Gastrocnemius medialis (tissue), 4 donors: ENCODE measurements at regions not wholly inside any gene's neighbourhood (a gene's known extent, or its start where the extent isn't known, plus 50 kb on each side); places are given as distances from the start of the nearest gene placed in this dataset.

ENCODE experiments used
- ATAC-seq, 2 donors: fragments of 150-250 bp; one replicate each; pipeline ENCODE4 v1.9.1; 2016
- DNase-seq, 2 donors: peaks; one replicate each; pipeline ENCODE4 v3.0.0-alpha.2; 2019
- H3K27ac ChIP-seq, 4 donors: fragments of 200-600 bp; sonication (generic); 1 replicate in 1 of 4; 2 replicates in 3 of 4; pipeline ENCODE4 v1.5.1; 2016 to 2018; ENCODE audit warnings: mild to moderate bottlenecking in 2 of 4, moderate library complexity in 1 of 4
- H3K27me3 ChIP-seq, 3 donors: fragments of 200-600 bp; sonication (generic) in 2 of 3; 1 replicate in 1 of 3; 2 replicates in 2 of 3; pipeline versions ENCODE4 v1.5.1 to v1.6.0; 2016 to 2019; ENCODE audit warnings: mild to moderate bottlenecking in 1 of 3, moderate library complexity in 1 of 3
- H3K36me3 ChIP-seq, 2 donors: fragments of 200-600 bp; sonication (generic) in 1 of 2; one replicate each; pipeline ENCODE4 v1.5.1; 2017 to 2018
- H3K4me1 ChIP-seq, 2 donors: fragments of 200-600 bp; sonication (generic) in 1 of 2; one replicate each; pipeline ENCODE4 v1.5.1; 2016 to 2017; ENCODE audit warnings: mild to moderate bottlenecking in 2 of 2
- H3K4me3 ChIP-seq, 4 donors: fragments of 200-600 bp; sonication (generic) in 3 of 4; 1 replicate in 1 of 4; 2 replicates in 3 of 4; pipeline ENCODE4 v1.5.1; 2016 to 2019; ENCODE audit warnings: mild to moderate bottlenecking in 2 of 4
- H3K9me3 ChIP-seq, 3 donors: fragments of 200-600 bp; sonication (generic) in 2 of 3; 1 replicate in 1 of 3; 2 replicates in 2 of 3; pipeline ENCODE4 v1.5.1; 2016 to 2019
- POLR2A ChIP-seq, 2 donors: fragments of 450-650 bp; IDR thresholded peaks; one replicate each; pipeline ENCODE4 v1.6.1; 2017; ENCODE audit warnings: antibody characterized with exemption in 2 of 2, mild to moderate bottlenecking in 2 of 2, moderate library complexity in 2 of 2
- in situ Hi-C, 4 donors: fragments of 200-750 bp; cut with MboI; loops; one replicate each; pipeline versions ENCODE4 v1.15.0 to v1.8.0; 2017; ENCODE audit warnings: low sequenced_read_pairs in 4 of 4
- intact Hi-C: fragments of 100-400 bp; cut with DNase I; formaldehyde crosslinking; loops from one replicate; pipeline ENCODE4 v1.15.1; 2023; ENCODE audit warnings: low total_unique reads
- TF ChIP-seq, protein P1 (sequence below), 5 experiments: fragments of 450-650 bp in 3 of 5; fragments of 200-600 bp in 2 of 5; sonication (generic) in 2 of 5; IDR thresholded peaks in 4 of 5; conservative IDR thresholded peaks in 1 of 5; 1 replicate in 4 of 5; 2 replicates in 1 of 5; pipeline ENCODE4 v1.5.1; 2016 to 2019; ENCODE audit warnings: antibody characterized with exemption in 5 of 5, mild to moderate bottlenecking in 3 of 5, moderate library complexity in 3 of 5

DNA sequence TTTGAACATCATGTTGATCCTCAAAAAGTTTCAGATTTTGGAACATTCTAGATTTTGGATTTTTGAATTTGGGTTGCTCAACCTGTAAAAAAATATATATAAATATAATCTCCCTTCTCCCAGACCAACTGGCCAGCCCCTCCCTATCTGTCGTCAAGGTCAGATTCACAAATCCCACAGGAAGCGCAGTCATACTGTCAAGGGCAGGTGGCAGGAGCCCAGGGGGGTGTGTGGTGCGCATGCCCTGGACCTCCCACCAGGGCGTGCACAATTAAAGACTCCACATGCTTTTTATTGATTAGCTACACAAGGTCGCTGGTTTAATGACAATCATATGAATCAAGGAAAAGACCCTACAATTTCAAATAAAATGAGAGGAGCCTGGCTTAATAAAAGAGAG lies 77.0 kb upstream of the EEPD1 start:
- no peak for TF ChIP-seq POLR2A (IDR thresholded peaks at IDR 0.05)
- TF ChIP-seq, protein P1, sequence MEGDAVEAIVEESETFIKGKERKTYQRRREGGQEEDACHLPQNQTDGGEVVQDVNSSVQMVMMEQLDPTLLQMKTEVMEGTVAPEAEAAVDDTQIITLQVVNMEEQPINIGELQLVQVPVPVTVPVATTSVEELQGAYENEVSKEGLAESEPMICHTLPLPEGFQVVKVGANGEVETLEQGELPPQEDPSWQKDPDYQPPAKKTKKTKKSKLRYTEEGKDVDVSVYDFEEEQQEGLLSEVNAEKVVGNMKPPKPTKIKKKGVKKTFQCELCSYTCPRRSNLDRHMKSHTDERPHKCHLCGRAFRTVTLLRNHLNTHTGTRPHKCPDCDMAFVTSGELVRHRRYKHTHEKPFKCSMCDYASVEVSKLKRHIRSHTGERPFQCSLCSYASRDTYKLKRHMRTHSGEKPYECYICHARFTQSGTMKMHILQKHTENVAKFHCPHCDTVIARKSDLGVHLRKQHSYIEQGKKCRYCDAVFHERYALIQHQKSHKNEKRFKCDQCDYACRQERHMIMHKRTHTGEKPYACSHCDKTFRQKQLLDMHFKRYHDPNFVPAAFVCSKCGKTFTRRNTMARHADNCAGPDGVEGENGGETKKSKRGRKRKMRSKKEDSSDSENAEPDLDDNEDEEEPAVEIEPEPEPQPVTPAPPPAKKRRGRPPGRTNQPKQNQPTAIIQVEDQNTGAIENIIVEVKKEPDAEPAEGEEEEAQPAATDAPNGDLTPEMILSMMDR (IDR thresholded peaks at IDR 0.05 in 4 of 5, conservative IDR thresholded peaks at IDR 0.05 in 1 of 5): no peak
- Histone ChIP-seq H3K4me1 (peaks cover 0 to 13% of the 10 kb centered on the region in 2 donors), H3K9me3 (no peaks in the 10 kb centered on the region), H3K4me3 (no peak overlapping the region), H3K27ac (peak overlapping the region in 1 of 4 donors; percentile 20), H3K36me3 (no peaks in the 10 kb centered on the region), H3K27me3 (no peaks in the 10 kb centered on the region)
- in situ Hi-C loops: no loop called here
- DNase-seq (no peak), ATAC-seq (no peak)
- intact Hi-C loops: no loop called here

DNA sequence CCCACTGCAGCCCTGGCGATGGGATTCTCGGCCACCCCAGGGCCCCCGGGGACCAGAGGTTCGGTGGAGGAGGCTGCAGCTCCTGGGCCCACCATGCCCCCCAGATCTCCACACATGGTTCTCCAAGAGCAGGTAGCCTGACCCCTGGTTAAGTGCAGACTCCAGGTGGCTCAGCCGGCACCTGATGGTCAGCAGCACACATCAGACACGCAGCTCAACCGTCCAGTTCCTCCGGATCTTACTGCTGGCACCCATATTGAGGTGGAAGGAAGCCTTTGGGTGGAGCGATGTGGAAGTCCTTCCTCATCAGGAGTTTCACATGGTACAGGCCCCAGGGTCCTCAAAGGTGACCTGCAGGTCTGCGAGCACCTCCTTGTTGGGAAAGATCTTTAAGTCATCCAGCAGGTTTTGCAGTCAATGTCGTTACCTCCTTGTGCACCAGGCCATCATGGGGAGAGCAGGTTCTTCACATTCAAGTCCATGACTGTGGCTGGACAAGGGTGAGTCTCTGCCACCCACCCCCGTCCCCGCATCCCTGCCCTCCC lies 74.2 kb upstream of the EEPD1 start:
- peaks cover 0 to 23% of the 10 kb centered on the region in 2 donors for H3K4me1 ChIP-seq
- H3K9me3 ChIP-seq: no peaks in the 10 kb centered on the region
- no peaks in the 10 kb centered on the region for H3K36me3 ChIP-seq
- in situ Hi-C loops (no loop called here), intact Hi-C loops (no loop called here)
- H3K27me3 ChIP-seq: no peaks in the 10 kb centered on the region
- DNase-seq (no peak), ATAC-seq (no peak)
- TF ChIP-seq, protein P1 (IDR thresholded peaks at IDR 0.05 in 4 of 5, conservative IDR thresholded peaks at IDR 0.05 in 1 of 5): no peak
- TF ChIP-seq POLR2A (IDR thresholded peaks at IDR 0.05): no peak
- H3K27ac ChIP-seq: no peak overlapping the region
- no peak overlapping the region for H3K4me3 ChIP-seq

DNA sequence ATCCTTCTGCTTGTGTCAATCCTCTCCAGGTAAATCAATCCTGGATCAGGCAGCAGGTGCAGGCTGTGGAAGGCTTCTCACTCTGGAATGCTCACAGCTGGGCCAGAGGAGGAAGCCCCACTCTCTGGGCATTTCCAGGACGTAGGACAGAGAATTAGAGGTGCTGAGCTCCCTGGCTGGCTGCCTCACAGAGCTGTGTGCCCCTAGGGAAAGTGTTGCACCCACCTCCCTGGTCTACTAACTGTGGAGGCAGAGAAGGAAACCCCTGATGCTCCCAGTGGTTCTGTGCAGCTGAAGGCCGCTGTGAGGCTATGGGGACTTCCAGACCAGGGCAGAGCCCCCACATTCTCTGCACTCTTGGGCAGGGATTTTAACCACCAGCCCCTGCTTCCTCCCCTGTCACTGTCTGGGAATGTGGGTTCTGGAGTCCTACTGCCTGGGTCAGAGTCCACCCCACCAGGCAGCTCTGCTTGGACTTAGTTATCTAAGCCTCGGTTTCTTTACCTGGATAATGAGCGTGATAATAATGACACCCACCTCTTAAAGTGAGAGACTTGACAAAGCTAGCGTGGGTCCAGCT lies 73.5 kb upstream of the EEPD1 start:
- no peak for DNase-seq
- H3K27me3 ChIP-seq: no peaks in the 10 kb centered on the region
- TF ChIP-seq, protein P1 (IDR thresholded peaks at IDR 0.05 in 4 of 5, conservative IDR thresholded peaks at IDR 0.05 in 1 of 5): no peak
- TF ChIP-seq POLR2A (IDR thresholded peaks at IDR 0.05): no peak
- no peak overlapping the region for H3K4me3 ChIP-seq
- in situ Hi-C loops: no loop called here
- H3K36me3 ChIP-seq: no peaks in the 10 kb centered on the region
- H3K4me1 ChIP-seq: peaks cover 4 to 27% of the 10 kb centered on the region in 2 donors
- ATAC-seq: no peak
- H3K9me3 ChIP-seq: no peaks in the 10 kb centered on the region
- H3K27ac ChIP-seq: no peak overlapping the region
- intact Hi-C loops: no loop called here

DNA sequence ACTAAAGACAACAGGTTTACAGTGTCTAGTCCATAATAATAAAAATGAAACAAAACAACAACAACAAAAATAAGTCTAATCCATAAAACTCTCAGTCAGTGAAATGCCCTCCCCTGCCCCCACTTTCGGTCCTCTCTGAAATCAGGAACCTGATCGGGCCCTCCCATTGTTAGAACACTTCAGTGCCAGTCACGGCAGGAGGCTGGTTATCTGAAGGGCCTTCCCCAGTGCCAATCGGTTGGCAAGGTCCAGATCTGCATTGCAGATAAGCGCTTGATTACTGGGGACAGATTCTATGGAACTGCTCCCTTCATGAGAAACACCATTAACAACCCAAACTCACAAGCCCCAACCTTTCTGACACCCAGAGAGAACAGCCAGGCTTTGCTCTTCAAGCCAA lies 72.2 kb upstream of the EEPD1 start:
- in situ Hi-C loops: no loop called here
- Histone ChIP-seq H3K27me3 (no peaks in the 10 kb centered on the region), H3K27ac (no peak overlapping the region), H3K9me3 (no peaks in the 10 kb centered on the region), H3K36me3 (no peaks in the 10 kb centered on the region), H3K4me1 (peaks cover 8 to 23% of the 10 kb centered on the region in 2 donors), H3K4me3 (no peak overlapping the region)
- TF ChIP-seq, protein P1 (IDR thresholded peaks at IDR 0.05 in 4 of 5, conservative IDR thresholded peaks at IDR 0.05 in 1 of 5): no peak
- no peak for TF ChIP-seq POLR2A (IDR thresholded peaks at IDR 0.05)
- DNase-seq: no peak
- intact Hi-C loops: no loop called here
- ATAC-seq: no peak

DNA sequence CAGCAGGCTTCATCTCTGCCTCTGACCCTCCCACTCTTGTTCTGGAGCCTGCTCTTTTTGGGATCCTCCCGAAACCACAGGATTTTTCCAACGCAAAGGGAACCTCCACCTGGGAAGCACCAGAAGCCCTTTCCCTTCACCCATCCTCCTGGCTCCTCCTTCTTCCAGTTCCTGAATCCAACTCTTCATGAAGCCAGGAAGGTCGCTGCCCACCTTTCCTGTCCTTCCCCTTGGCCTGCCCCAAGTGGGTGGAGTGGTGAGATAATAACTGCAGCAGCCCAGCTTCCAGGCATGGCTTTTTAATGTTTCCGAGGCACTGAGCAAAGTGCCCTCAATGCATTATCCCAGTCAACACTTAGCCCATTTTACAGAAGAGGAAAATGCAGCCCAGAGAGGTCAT lies 70.8 kb upstream of the EEPD1 start:
- Histone ChIP-seq H3K36me3 (no peaks in the 10 kb centered on the region), H3K4me1 (peaks cover 8 to 14% of the 10 kb centered on the region in 2 donors), H3K4me3 (no peak overlapping the region), H3K9me3 (no peaks in the 10 kb centered on the region), H3K27me3 (no peaks in the 10 kb centered on the region), H3K27ac (peak overlapping the region in 1 of 4 donors; percentile 47)
- TF ChIP-seq, protein P1 (IDR thresholded peaks at IDR 0.05 in 4 of 5, conservative IDR thresholded peaks at IDR 0.05 in 1 of 5): no peak
- no peak for TF ChIP-seq POLR2A (IDR thresholded peaks at IDR 0.05)
- ATAC-seq (peak in 1 of 2 donors; percentile 9), DNase-seq (no peak)
- in situ Hi-C loops: no loop called here
- intact Hi-C loops: no loop called here
